DMS114 treated with DMSO at 0.1 percent for 48 hours (cell line): ENCODE measurements at regions not wholly inside any gene's neighbourhood (a gene's known extent, or its start where the extent isn't known, plus 50 kb on each side); places are given as distances from the start of the nearest gene placed in this dataset.

Experiments
- DNase-seq: peaks from one replicate; lab custom pipeline; 2025; ENCODE audit not compliant: unreplicated experiment; lab: John Stamatoyannopoulos, UW

DNA sequence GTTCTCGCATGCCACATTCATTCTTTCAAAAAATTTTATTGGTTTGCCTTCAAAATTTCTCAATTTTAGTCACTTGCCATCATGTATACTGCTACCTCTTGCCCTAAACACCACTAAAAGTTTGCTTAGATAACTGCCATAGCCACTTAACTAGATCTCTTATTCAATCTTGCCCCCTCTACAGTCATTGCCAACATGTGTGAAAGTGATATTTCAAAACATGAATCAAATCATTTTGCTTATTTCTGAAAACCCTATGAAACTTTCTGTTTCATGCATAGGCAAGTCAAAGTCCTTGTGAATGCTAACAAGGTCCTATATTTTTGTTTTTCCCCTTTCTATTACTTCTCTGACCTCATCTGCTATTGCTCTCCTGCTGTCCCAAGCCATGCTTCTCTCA, 397.1 kb downstream of the KCNJ3 start:
- DNase-seq = no peak

DNA sequence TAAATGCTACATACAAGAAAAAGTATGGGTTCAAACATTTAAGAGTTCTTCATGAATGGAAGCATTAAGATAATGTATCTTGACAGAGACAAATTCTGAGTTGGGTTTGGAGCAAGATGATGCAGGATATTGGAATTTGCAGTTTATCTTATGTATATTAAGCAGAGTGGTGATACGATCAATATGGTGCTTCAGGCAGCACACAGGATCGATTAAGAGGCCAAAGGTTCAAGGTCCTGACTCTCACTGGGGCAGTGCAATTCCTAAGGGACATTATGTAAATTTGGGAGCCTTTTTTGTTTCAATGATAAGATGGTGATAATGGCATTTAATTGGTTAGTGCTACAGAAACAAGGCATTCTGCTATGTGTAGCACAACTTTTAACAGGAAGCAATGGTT, 381.9 kb downstream of the KCNJ3 start:
- no peak for DNase-seq

DNA sequence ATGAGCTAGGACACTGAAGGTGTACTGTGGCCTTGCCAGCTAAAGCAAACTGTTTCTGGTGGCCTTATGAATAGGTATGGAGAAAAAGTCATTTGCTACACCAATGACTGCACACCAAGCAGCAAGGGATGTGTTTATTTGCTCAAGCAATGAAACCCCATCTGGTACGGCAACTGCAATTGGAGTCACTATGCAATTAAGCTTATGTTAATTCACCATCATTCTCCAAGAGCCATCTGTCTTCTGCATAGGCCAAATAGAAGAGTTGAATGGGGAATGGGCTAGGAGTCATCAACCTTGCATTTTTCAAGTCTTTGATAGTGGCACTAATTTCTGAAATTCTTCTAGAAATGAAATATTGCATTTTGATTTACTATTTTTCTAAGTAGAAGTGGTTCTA, 372.0 kb downstream of the KCNJ3 start:
- no peak for DNase-seq

DNA sequence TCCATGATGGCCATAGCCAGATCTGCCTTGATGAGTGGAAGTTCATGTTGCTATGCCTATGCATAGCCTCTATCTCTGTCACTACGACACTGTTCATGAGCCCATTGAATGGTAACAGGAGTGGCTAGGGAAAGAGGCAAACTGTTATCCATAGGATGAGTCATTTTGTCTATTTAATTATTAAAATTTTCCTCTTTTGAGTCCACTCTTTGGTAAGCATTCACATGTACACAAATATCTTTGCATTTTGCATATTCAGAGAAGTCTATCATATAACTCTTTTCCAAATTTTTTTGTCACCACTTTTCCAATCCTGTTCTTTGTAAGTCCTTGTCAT, 364.4 kb downstream of the KCNJ3 start:
- DNase-seq = no peak

DNA sequence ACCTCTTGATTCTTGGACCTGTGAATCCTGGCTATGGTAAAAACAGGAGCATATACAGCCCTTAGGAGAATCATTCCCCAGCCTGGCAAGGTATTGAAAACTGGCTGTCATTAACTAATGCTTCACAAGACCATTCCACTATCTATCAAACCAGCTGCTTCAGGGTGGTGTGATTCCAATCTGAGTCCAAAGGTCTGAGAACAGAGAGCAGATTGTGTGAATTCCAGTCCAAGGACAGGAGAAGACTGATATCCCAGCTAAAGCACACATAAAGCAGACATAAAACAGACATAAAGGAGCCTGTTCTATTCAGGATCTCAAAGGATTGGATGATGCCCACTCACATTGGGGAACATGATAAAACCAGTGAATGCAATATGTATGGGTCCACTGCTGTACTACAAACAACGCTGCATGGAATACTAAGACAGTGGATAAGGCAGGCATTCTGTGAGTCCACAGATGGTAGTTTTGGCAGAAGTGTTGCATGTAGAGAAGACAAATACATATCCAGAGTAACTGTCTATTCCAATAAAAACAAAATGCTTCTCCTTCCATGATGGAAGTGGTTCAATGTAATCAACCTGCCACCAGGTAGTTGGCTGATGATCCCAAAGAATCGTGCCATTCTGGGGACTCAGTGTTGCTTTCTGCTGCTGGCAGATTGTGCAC, 363.9 kb downstream of the KCNJ3 start:
- no peak for DNase-seq

DNA sequence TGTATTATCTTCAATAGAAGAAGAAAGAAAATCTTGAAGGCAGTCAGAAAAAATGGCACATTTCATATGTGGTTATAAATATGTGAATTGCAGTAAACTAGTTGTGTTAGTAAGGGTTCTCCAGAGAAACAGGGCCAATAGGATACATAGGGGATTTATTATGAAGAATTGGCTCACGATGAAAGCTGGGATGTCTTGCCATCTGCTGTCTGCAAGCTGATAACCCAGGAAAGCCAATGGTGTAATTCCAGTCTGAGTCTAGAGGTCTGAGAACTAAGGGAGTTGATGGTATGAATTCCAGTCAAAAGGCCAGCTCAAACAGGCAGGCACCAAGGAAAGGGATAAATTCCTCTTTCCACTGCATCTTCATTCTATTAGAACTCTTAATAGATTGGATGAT, 362.4 kb downstream of the KCNJ3 start:
- DNase-seq = no peak

DNA sequence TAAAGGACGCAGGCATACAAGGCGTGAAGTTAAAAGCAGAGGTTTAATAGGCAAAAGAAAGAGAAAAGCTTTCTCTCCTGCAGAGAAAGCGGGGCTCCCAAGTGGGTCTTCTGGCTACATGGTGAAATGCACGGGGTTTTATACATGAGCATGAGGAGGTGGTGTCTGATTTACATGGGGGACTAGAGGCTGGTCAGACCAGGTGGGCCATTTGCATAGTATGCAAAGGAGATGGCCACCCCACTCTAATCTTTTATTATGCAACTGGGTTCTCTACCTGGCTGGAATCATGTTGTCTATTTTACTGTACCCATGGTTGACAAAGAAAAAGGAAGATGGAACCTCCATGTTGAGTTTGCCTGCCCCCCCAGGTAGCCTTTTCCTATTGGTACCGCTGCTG, 356.2 kb downstream of the KCNJ3 start:
- no peak for DNase-seq

DNA sequence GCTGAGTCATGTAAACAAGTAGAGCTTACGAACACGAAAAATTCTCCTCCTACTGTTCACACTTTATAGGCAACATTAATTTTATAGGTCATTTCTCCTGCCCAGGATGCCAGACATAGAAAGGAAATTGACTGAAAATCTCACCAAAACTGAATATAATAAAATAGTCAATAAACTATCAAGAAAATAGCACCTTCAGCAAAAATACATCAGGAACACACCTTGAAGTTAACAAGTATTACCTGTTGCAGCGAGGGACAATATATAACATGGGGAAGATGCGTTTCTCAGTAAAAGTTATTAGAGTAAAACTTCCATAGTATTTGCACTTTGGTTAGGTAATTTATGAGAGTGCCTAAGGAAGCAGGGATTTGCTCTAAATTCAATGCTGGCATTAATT, 344.6 kb downstream of the KCNJ3 start:
- DNase-seq = no peak

DNA sequence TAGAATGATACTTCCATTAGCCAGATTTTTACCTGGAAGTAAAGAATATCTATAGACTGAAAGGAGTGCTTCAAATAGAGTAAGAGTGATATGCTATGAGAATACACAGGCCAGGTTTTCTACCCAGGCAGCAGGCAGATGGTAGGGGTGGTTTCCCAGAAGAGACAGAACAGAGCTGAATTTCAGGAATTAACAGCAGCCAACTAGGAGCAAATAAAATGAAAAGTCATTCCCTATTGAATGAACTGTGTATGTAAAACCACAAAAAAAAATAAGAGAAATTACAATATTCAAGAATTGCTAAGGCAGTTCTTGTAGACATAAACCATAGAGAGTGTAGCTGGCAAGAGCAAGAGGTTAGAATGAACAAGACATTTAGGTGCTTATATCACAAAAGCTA, 336.8 kb downstream of the KCNJ3 start:
- no peak for DNase-seq

DNA sequence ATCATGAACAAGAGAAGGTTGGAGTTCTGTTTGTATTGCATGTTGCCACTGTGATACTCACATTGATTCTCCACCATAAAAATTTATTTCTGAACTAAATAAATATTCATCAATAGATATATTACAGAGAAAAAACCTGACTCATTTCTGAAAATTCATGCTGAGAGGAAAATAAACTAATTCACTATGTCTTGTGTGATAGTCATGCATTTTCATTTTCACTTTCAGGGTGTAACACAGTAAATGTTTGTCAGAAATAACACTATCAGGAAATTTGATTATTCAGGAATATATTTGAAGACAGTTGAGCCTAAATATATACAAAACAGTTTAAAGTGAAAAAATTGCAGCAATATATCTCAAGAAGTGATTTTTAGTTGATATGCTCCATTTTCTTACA, 335.2 kb downstream of the KCNJ3 start:
- DNase-seq = no peak

DNA sequence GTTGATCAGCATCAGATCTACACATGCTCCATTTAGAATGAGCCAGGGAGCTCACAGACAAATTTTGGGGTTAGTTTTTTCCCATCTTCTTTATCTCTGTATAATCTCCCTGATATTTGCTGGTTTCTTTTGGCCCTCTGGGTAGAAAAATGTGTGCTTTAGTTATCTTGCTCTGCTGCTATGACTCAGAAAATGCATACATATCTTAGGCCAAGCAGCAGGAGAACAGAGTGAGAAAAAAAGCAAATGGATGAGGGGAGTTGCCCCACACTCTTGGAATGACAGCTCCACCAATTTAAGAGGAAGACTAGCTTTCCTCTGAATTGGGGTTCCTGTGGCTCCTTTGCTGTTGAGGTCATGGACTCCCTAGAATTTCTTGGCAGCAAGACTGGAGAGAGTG, 331.8 kb downstream of the KCNJ3 start:
- DNase-seq = no peak

DNA sequence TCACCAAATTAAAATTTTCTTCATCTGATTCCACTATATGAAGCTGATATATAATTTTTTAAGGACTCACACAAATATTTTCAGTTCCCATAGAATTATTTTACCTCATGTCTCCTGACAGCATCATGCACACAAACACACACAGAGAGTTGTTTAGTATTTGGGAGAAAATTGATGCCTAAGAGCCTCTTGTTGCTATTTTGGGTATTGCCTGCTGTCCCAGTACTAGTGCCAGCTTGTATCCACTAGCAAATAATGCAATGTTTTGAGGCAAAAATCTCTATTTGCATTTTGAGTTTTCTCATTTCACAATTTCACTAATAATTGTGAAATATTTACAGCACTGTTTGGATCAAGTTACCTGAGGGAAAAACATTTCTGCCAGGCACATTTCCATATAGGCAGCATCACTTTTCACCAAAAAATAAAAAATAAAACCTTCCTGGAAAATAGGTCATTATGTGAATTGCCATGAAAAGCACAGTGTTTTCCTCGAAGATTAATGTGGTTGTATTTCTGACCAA, 328.2 kb downstream of the KCNJ3 start:
- no peak for DNase-seq

DNA sequence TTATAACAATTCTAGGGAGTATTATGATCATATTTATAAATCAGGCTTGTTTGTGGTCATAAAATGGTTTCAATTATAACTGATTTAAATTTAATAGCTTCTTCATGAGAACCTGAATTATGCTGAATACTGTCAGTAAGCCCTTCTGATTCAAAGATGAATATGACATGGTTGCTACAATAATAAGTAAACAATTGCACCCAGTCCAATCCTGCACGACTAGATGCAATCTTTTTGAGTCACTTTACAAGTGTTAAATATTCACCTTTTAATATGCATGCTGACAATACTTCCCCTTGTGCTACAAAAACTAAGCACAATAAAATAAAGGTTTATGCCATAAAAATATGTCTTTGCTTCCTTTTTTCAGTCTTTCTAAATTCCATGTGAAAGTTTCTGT, 325.2 kb downstream of the KCNJ3 start:
- no peak for DNase-seq

DNA sequence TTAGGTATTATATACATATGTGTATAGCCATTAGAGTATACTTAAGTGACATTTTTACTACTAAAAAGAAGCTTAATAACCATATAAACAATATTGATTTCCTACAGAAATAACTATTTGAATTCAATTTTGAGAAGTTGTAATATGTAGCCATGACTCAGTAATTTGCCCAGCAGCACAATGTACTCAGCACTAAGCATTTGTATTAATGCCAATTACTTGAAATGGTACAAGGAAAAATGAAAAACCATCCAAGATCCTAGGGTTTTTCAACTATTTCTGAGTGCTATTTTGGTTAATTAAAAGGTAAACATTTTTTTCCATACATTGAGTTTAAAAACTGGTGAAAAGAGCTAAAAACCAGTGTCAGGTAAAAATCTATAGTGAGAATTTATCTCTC, 324.0 kb downstream of the KCNJ3 start:
- no peak for DNase-seq

DNA sequence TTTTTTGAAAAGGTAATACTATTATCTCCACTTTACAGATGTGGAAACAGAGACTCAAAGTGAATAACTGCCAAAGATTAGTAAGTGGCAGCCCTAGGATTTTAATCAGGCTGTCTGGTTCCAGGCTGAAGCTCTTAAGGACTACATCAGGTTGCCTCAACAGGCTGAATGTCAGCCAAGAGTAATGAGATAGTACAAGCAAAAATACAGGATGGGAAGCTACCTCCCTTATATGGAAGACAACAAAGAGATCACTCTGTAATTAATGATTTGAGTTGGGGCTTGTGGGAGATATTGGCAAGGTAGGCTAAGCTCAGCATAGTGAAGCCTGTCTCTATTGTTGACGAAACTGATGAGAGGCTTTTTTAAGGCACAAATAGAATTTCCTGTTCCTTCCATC, 323.1 kb downstream of the KCNJ3 start:
- DNase-seq = no peak

DNA sequence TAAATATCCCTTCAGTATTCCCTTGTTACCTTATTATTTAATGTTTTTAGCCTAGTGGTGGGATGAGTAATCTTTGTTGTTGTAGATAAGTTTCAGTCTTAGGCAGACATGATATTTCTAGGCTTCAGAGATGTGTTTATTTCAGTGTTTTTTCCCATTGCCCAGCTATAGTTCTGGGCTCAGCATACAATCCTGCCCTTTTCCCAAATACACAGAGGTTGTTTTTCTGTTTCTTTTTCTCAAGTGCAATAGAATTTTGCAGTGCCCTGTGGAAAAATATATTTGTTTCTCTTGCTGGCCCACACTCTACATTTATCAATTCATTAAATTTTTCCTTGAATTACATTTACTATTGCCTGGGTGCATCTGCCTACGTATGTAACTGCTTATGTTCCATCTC, 321.8 kb downstream of the KCNJ3 start:
- DNase-seq = no peak

DNA sequence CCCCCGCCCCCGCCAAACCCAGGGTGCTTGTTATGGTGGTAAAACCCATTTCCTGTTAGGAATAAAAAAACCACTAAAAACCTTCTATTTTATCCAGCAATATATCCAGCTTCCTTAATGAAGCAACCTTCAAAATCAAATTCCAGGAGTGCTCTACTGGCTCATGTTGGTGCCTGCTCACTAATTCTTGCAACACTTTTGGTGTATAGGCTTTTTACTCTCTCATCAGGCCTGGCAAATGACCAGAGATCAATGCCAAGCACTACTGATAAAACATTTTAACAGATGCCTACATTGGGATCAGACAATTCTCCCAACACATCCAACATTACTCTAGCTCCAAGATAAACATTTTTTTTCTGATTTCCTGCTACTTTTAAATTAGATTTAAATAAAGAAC, 312.4 kb downstream of the KCNJ3 start:
- no peak for DNase-seq

DNA sequence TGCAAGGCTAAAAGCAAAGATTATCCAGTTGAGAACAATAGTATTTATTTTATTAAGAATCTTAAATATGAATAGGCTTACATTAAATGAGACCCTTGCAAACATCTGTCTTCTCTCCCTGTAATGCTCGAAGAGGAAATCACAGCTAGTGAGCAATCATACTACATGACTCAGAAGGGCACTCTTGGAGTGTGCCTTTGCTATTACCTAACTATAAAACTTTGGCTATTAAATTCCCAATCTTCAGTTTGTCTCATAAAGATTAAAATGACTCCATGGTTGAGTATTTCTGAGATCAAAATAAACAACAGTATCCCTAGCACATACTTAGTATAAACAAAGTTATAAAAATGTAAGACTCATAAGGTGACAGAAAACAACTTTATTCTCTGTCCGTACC, 296.9 kb downstream of the KCNJ3 start:
- no peak for DNase-seq

DNA sequence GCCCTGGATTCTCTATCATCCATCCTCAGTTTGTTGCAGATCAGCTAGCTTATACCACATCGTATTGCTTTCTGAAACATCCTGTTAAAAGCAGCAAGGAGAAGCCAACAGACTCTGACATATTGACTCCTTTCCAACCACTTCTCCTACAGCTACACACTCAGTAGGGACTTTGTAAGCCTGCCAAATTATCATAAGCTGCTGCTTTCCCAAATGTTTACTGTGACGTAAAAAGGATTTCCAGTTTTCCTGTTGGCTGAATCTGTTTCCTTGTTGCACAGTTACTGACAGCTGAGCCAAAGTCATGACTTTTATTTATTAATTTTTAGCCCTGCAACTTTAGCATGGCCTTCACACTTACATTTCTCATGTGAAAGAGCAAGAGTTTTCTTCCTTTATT, 294.3 kb downstream of the KCNJ3 start:
- no peak for DNase-seq

DNA sequence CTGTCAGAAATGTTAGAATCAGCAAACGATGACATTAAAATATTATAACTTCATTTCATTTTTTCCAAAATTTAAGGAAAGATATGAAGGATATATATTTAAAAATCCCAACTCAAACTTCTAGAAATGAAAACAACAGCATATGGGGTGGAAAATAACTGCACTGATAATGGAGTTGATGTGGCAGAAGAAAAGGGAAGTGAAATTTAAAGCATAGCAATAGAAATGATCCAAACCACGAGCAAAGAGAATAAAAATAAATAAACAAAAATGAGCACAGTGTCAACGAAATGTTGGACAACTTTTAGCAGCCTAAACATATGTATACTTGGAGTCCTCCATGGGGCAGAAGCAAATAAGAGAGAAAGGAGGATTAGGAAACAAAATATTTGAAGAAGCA, 280.2 kb downstream of the KCNJ3 start:
- no peak for DNase-seq

DNA sequence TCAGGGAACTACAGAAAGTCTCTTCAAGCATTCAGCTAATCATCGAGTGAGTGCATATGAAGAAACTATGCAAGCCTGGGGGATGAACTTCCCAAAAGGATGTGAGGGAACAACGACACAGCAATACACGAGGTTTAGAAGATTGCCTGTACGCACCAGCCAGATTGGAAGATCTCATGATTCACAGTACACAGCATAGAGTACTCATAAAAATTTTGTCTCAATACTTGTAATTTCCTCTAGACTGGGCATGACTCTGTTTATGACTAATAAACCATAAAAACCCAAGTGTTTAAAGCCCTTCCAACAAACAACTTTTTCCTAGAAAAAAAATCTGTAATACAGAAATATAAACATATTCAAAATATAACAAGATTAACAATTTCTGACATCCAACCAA, 279.7 kb downstream of the KCNJ3 start:
- no peak for DNase-seq

DNA sequence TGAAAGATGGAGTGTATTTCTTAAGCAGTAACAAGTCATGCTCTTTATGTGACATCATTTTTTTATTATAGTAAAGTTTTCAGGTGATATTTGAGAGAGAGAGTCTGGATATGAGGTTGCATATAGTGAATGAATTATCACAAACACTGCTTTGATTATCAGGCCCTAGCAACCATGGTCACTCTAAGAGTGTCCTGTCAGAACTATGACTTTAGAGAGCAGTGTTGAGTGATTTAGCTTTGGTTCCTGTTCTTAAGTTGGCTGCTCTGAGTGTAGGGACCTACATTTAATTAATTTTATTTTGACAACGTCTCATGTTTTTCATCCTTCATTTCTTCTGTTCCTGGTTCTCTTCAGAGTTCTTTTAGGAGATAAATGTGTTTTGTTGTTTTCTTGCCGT, 275.5 kb downstream of the KCNJ3 start:
- no peak for DNase-seq

DNA sequence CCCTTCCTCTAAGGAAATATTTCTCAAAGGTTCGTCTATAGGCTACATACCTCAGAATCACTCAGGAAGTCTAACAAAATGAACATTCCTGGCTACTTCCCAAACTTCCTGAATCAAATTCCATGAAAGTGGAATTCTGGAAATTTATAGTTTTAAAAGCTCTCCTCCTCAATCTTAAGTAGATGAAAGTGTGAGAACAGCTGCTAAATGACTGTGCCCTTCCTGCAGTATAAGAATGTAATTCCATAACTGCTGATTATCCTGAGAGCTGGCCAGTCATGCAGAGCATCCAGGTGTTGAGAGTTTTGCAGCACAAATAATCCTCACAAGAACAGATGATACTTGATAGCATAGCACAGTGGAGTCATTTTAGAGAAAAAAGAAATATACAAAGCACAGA, 265.0 kb downstream of the KCNJ3 start:
- no peak for DNase-seq

DNA sequence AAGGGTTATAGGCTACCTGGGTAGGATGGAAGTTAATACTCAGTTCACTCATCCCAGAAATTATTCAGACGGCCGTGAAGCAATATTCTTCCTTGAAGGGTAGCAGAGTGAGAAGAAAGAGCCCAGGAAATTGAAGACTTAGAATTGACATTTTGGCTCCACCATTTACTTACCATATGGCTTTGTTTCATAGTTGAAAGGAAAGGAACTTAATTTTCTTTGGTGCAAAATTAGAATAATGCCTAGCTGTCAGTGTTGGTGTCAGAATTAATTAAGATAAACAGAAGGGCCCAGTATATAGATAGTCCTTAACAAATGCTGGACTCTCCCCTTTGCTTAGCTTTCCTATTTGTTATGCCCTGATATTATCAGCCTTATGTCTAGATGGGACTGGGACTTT, 263.2 kb downstream of the KCNJ3 start:
- DNase-seq = no peak
